GM13977 (cell line): ENCODE measurements at regions not wholly inside any gene's neighbourhood (a gene's known extent, or its start where the extent isn't known, plus 50 kb on each side); places are given as distances from the start of the nearest gene placed in this dataset.
"Not testable (repeated sequence)": the region's sequence is repeated elsewhere in the genome, so short reads cannot be mapped to it uniquely, and the experiment has no call there.

Experiments
- DNase-seq: peaks from one replicate; pipeline ENCODE4 v3.0.0; 2012; ENCODE audit warnings: low spot score
- in situ Hi-C: fragments of 300-500 bp; cut with MboI; formaldehyde crosslinking; loops from one replicate; pipeline ENCODE4 v1.12.0; 2022; ENCODE audit warnings: low sequenced_read_pairs, low pct_unique_long_range_greater_than_20kb, mixed read lengths, inconsistent platforms; ENCODE audit not compliant: unreplicated experiment
- TF ChIP-seq, protein P1 (sequence below): IDR thresholded peaks from 2 replicates; pipeline ENCODE4 v1.5.1; 2012; ENCODE audit warnings: mild to moderate bottlenecking, control low read depth; ENCODE audit not compliant: insufficient read depth; ENCODE audit errors: extremely low read depth, missing control alignments

DNA sequence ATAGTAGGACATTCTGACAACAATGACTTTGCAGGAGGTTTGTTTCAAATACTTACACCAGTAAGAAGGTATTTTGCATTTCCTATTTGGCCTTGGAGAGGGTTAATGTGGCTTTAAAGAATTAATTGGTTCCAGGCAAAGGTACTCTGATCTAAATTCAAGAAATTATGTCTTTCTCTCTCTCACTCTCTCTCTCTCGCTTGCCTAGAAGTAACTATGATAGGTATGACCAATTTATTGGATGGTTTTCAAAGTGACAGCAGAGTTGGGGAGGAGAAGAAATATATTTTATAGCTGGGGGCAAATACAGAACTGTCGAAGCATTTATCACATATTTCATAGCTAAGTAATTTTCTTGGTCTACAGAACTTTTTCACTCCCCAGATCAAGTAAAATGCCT, 116.0 kb downstream of the ATP6V1G3 start:
- in situ Hi-C loops = no loop called here
- DNase-seq = no peak
- TF ChIP-seq, protein P1, sequence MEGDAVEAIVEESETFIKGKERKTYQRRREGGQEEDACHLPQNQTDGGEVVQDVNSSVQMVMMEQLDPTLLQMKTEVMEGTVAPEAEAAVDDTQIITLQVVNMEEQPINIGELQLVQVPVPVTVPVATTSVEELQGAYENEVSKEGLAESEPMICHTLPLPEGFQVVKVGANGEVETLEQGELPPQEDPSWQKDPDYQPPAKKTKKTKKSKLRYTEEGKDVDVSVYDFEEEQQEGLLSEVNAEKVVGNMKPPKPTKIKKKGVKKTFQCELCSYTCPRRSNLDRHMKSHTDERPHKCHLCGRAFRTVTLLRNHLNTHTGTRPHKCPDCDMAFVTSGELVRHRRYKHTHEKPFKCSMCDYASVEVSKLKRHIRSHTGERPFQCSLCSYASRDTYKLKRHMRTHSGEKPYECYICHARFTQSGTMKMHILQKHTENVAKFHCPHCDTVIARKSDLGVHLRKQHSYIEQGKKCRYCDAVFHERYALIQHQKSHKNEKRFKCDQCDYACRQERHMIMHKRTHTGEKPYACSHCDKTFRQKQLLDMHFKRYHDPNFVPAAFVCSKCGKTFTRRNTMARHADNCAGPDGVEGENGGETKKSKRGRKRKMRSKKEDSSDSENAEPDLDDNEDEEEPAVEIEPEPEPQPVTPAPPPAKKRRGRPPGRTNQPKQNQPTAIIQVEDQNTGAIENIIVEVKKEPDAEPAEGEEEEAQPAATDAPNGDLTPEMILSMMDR = no peak

DNA sequence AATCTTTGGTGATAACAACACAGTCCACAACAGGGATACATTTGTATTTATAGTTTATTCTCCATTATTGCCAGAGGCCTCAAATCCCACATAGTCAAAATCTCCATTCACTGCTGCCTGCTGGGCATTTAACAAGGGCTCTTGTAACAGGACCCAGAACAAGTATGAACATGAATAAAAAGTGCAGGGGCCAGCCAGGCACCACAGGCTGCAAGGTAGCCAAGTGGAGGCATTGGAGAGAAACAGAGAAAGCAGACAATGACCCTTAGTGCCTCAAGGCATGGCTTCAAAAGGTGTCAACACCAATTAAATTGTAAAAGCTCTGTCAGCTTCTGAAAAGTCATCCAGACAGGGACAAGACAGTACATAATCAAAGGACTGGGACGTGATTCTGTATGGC, 116.8 kb downstream of the ATP6V1G3 start:
- in situ Hi-C loops = no loop called here
- DNase-seq = no peak
- TF ChIP-seq, protein P1 = no peak

DNA sequence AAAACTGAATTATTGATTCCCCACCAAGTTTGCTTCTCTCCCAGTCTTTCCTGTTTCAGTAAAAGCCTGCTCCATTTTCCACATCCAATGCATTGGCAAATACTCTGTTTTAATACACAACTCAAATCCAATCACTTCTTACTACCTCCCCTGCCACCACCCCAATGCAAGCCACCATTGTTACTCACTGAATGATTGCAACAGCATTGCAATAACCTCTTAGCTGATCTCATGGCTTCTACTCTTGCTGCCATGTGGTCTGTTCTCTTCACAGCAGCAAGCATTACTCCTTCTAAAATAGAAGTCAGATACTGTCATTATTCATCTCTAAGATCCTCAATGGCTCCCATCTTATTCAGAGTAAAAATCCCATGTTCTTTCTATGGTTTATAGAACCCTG, 123.4 kb downstream of the ATP6V1G3 start:
- TF ChIP-seq, protein P1 = no peak
- in situ Hi-C loops = no loop called here
- no peak for DNase-seq

DNA sequence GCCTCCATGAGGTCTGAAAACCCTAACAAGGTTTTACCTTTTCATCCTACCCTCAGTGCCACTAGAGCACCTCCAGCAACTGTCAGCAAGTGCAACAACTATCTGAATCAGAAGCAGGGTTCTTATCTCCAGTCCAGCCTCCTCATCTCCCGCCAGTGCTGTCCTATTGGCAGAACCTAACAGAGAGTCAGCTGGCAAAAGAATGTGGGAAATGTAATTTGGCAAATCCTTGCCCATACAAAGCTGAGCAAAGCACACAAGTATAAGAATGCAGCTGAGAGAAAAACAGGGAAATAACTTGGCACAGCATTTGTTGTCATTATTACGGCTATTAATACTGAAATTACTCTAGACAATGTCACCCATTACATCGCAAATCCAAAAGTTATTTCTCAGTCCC, 124.2 kb downstream of the ATP6V1G3 start:
- no peak for DNase-seq
- in situ Hi-C loops = no loop called here
- TF ChIP-seq, protein P1 = no peak

DNA sequence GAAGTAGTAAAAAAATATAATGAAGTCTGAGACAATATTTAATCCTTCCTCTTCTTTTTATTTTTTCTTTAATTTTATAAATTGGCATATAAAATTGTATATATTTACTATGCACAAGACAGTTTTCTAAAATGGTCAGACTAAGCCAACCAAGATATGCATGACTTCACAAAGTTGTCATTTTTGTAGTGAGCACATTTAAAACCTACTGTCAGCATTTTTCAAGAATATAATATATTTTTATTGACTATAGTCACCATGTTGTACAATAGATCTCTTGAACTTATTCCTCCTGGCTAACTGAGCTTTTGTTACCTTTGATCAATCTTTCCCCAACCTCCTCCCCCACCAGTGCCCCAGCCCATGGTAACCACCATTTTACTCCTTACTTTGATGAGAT, 129.2 kb downstream of the ATP6V1G3 start:
- in situ Hi-C loops = no loop called here
- TF ChIP-seq, protein P1 = no peak
- no peak for DNase-seq

DNA sequence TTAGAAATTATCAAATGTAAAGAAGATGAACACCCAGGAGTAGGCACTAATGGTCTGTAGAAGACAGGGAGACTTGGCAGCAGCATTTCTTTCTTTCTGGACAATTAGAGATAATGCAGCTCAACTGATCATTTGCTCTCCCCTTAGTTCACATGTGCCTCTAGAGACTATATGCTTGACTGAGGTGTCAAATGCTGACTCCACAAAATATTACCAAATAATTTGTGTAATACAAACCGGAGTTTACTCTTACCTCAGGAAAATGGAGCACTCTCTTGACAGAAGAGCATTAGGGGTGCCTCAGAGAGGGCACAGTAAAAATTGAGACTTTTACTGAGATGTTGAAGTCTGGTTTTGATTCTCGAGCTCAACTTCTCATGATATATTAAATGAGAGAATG, 131.8 kb downstream of the ATP6V1G3 start:
- no peak for DNase-seq
- in situ Hi-C loops = no loop called here
- TF ChIP-seq, protein P1 = no peak

DNA sequence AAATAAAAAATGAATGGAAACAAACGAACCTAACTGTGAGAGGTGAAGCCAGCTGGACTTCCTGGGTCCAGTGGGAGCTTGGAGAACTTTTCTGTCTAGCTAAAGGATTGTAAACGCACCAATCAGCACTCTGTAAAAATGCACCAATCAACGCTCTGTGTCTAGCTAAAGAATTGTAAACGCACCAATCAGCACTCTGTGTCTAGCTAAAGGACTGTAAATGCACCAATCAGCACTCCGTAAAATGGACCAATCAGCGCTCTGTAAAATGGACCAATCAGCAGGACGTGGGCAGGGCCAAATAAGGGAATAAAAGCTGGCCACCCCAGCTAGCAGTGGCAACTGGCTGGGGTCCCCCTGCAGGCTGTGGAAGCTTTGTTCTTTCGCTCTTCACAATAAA, 135.8 kb downstream of the ATP6V1G3 start:
- in situ Hi-C loops, DNase-seq: not testable (repeated sequence)
